ENCODE measurements at regions not wholly inside any gene's neighbourhood (a gene's known extent, or its start where the extent isn't known, plus 50 kb on each side); places are given as distances from the start of the nearest gene placed in this dataset.

GRCh38 chr3:160130071-160130470 lies 95.2 kb upstream of the C3orf80 start:
- DNase-seq, result no peak

GRCh38 chr3:160130950-160131349 lies 94.3 kb upstream of the C3orf80 start:
- DNase-seq, result no peak

DNA sequence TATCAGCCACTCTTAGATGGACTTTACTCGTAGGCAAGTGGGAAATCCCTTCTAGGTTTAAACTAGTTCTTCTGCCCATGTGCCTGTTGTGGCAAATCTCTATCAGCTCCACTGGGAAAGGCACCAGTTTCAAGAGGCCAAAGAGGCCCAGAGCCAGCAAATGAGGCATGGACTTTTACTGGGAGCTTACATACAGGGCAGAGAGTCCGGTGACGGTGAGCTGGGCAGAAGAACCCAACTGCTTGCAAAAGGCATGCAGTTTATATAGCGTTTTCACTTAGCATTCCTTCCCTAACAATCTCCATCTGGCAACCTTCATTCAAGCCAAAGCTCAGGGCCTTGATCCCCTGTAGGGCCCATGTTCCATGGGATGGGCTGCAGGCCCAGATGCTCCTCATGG lies 93.0 kb upstream of the C3orf80 start:
- no peak for DNase-seq

DNA sequence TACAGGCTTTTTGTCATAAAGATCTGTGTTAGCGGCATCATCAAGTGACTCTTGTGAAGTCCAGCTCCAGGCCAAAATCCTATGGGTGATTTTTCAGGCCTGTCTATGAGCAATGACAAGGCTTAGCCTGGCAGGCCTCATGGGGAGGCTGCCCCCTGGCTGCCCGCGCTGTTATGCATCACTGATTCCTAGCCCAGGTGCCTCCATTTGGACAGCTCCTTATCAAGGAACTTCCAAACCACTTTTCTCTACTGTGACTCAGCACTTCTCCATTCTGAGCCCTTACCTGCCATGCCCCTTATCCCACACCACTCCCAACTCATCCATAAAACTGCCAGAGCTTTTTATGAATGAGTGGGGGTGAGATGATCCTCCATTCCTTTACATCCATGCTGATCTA lies 91.5 kb upstream of the C3orf80 start:
- no peak for DNase-seq

- DNase-seq, result no peak
These were observed 90.8 kb upstream of the C3orf80 start for GRCh38 chr3:160134454-160134853.

- no peak for DNase-seq
These were observed 90.3 kb upstream of the C3orf80 start for GRCh38 chr3:160134964-160135363.

DNA sequence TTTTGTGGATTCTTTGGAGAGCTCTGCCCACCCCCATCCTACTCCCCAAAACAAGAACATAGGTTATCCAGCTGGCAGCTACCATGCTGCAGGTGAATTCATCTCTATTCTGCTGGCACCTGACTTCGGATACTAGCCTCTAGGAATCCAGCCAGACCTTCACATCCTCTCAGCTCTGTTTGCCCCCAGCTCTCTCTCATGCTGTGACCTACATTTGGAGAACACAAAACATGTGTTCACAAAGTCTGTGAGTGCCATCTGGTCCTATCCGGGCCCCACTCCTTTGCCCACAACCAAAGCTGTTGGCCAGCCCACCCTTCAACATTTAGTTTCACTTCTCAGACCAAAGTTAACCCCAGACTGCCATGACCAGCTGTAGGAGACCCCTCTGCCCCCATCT lies 89.4 kb upstream of the C3orf80 start:
- no peak for DNase-seq

DNA sequence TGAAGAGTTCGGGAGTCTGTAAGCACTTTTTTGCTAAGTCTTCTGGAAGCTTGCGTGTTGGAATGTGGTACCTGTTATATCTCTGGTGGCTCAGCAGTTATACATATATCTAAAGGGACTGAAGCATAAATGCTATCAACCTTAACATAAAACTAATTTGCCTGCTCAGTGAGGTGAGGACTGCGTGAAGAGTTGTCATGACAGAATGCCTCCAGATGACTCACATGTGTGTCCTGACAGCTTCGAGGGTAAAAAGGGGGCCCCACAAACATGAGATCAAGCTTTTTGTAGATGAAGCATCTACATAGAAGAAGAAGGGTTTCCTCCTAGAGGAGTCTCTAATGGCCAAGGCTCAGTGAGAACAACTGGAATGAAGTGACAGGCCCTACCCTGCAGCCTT lies 88.8 kb upstream of the C3orf80 start:
- DNase-seq, result no peak

- no peak for DNase-seq
These were observed 85.9 kb upstream of the C3orf80 start for GRCh38 chr3:160139291-160139690.

- DNase-seq, result no peak
These were observed 84.5 kb upstream of the C3orf80 start for GRCh38 chr3:160140756-160141155.

GRCh38 chr3:160141485-160142185 lies 83.6 kb upstream of the C3orf80 start:
- DNase-seq, result no peak

DNA sequence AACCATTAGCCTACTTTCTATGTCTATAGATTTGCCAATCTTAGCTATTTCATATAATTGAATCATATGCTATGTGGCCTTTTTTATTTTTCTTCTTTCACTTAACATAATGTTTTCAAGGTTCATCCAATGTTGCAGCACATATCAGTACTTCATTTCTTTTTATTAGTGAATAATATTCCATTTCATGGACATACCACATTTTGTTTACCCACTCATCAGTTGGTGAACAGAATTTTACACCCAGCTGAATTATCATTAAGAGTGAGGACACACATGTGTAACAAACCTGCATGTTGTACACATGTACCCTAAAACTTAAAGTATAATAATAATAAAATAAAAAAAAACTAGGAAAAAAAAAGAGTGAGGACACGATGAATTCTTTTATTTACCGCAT lies 81.7 kb upstream of the C3orf80 start:
- no peak for DNase-seq

DNA sequence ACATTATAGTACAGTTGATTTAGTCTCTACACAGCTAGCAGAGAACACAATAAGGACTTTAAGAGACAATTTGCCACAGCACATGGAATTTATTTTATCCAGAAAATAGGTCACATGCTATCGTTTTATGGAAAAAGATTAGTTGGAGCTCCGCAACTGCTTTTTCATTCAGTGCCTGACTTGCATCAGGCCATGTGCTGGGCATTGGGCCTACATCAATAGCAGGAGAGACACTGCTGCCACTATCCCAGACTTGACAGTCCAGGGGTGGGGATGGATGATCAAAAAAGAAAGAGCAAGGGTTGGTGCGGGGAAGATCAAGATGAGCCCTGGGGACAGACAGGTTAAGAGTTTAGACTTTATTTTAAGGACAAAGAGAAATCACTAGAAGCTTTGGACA lies 75.2 kb upstream of the C3orf80 start:
- DNase-seq, result no peak

- no peak for DNase-seq
These were observed 74.7 kb upstream of the C3orf80 start for GRCh38 chr3:160150525-160150924.

DNA sequence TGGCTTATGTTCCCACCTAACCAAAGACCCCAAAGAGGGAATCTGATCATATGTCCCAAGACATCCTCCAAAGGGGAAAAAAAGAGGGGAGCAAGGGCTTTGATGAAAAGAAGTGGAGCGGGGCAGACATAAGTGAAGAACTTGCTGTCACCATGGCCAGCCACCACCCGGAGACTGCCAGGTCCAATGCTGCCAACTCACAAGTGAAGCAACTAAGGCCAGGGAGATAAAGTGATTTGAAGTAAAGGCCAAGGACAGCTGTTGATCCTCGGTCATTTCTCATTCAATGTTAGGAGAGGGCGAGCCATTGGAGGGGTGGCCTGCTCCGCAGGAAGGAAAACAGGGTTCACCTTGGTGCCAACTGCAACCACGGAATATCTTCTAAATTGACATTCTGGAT lies 72.6 kb upstream of the C3orf80 start:
- no peak for DNase-seq

GRCh38 chr3:160154033-160154432 lies 71.2 kb upstream of the C3orf80 start:
- DNase-seq, result no peak

- no peak for DNase-seq
These were observed 70.6 kb upstream of the C3orf80 start for GRCh38 chr3:160154596-160154995.

- DNase-seq, result no peak
These were observed 67.9 kb upstream of the C3orf80 start for GRCh38 chr3:160157321-160157720.

- no peak for DNase-seq
These were observed 65.9 kb upstream of the C3orf80 start for GRCh38 chr3:160159341-160159740.

DNA sequence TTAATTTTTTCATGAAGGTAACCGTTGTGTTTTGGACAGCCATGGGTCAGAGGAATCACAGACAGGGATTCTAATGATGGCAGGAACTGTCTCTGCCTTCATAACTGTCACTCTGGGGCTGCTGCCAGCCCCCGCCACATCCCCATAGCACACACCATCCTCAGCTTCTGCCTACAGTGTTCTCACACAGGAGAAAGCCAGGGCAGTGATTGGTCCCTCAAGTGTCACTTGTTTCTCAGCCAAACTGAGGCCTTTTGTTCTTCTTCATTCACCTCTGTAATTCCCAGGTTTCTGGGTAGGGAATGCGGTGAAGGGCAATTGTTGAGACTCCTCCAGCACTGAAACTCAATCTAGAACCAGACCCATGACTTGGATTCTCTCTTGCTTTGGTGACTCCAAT lies 65.4 kb upstream of the C3orf80 start:
- DNase-seq, result no peak

- no peak for DNase-seq
These were observed 63.3 kb upstream of the C3orf80 start for GRCh38 chr3:160161921-160162320.

GRCh38 chr3:160162440-160162839 lies 62.8 kb upstream of the C3orf80 start:
- no peak for DNase-seq

DNA sequence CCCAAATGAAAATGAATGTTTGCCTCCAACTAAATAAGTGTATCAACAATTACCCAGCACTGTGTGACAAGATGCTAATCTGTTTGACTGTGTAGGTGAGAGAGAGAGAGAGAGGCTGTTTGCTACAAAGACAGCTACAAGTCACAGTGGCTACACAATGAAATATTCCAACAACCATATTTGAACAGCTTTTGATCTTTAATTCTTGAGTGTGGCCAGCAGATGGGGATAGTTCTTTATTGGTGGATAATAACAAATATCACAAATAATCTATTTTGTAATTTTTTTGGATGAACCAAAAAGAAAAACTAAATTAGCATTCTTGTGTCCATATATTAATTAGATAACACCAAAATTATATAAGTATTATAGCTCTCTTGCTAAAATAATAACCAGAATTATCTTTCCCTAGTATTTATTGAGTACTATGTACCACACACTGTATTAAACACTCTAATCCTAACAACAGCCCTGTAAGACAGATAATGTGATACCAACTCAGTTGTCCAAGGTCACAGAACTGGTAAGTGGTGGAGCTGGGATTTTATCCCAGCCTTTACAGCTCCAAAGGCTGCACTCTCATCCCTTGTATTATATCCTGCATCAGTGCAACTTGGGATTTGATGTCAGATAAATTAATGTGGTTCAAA lies 61.9 kb upstream of the C3orf80 start:
- peak; percentile 7 for DNase-seq

DNA sequence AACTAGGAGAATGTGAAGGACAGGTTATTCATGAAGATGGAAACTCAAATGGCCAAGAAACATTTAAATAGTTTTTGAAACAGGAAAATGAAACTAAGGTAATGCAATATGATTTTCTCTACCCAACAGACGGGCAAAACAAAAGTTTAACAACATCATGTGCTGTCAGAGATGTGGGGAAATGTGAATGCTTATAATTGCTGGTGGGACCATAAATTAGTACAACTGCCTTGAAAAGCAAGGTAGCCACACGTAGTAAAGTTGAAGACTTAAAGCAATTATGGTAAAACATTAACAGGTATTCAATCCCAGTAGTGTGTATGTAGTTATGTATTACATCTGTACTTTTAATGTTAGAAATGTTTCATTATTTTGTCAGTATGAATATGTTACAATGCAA lies 57.0 kb upstream of the C3orf80 start:
- DNase-seq, result no peak
